Endodermal cell (in vitro differentiated cells): ENCODE measurements at regions not wholly inside any gene's neighbourhood (a gene's known extent, or its start where the extent isn't known, plus 50 kb on each side); places are given as distances from the start of the nearest gene placed in this dataset.

Experiments
- DNase-seq: peaks from one replicate; pipeline ENCODE4 v3.0.0-alpha.2; 2017
- H3K27ac ChIP-seq: 2 replicates; pipeline ENCODE4 v1.5.1; 2013; ENCODE audit warnings: mild to moderate bottlenecking, low read depth, low read length, moderate library complexity
- H3K27me3 ChIP-seq: 2 replicates; pipeline ENCODE4 v1.6.1; 2013; ENCODE audit warnings: mild to moderate bottlenecking, low read length, moderate library complexity; ENCODE audit not compliant: insufficient read depth, control insufficient read depth, poor library complexity, severe bottlenecking
- H3K36me3 ChIP-seq: 2 replicates; pipeline ENCODE4 v1.7.0; 2013; ENCODE audit warnings: mild to moderate bottlenecking, low read length, moderate library complexity; ENCODE audit not compliant: control insufficient read depth, insufficient read depth
- H3K4me1 ChIP-seq: one replicate; pipeline ENCODE4 v1.7.0; 2013; ENCODE audit warnings: low read length; ENCODE audit not compliant: control insufficient read depth, insufficient read depth
- H3K4me3 ChIP-seq: 2 replicates; pipeline ENCODE4 v1.5.1; 2013; ENCODE audit warnings: mild to moderate bottlenecking, low read length, moderate library complexity
- H3K9ac ChIP-seq: 2 replicates; pipeline ENCODE4 v1.6.1; 2013; ENCODE audit warnings: mild to moderate bottlenecking, low read length, moderate library complexity; ENCODE audit not compliant: poor library complexity, severe bottlenecking; ENCODE audit errors: extremely low read depth
- H3K9me3 ChIP-seq: 2 replicates; pipeline ENCODE4 v1.6.1; 2013; ENCODE audit warnings: mild to moderate bottlenecking, low read length, moderate library complexity; ENCODE audit not compliant: control insufficient read depth
- H3K27ac Mint-ChIP-seq: 2 replicates; pipeline ENCODE4 v1.8.0; 2020; ENCODE audit warnings: mixed read lengths
- H3K27me3 Mint-ChIP-seq: 2 replicates; pipeline ENCODE4 v1.8.0; 2021; ENCODE audit warnings: mild to moderate bottlenecking, mixed read lengths; ENCODE audit not compliant: insufficient read depth
- H3K36me3 Mint-ChIP-seq: 2 replicates; pipeline ENCODE4 v1.8.0; 2020; ENCODE audit warnings: low read depth, mixed read lengths
- H3K4me1 Mint-ChIP-seq: 2 replicates; pipeline ENCODE4 v1.8.0; 2020; ENCODE audit warnings: mixed read lengths
- H3K4me3 Mint-ChIP-seq: 2 replicates; pipeline ENCODE4 v1.8.0; 2020; ENCODE audit warnings: mild to moderate bottlenecking, moderate library complexity, mixed read lengths
- H3K9me3 Mint-ChIP-seq: 2 replicates; pipeline ENCODE4 v1.8.0; 2020; ENCODE audit warnings: mild to moderate bottlenecking, mixed read lengths
- WGBS, 2 experiments: methylation state at CpG; one replicate each; pipeline versions ENCODE4 v1.1.5 to v1.1.7; 2013; ENCODE audit warnings: missing lambda C conversion rate in 2 of 2, mixed read lengths in 1 of 2; ENCODE audit not compliant: insufficient coverage in 1 of 2, insufficient read length in 1 of 2; 5-methylcytosine and 5-hydroxymethylcytosine counted together
- TF ChIP-seq, protein P1 (sequence below): fragments of 200-600 bp; sonication (generic); conservative IDR thresholded peaks from 2 replicates; pipeline ENCODE4 v1.5.0; 2021; ENCODE audit warnings: antibody characterized with exemption, mild to moderate bottlenecking

GRCh38 chr15:72933976-72934375 is 118.3 kb upstream of the NEO1 start:
- Histone ChIP-seq H3K27ac (no peak overlapping the region), H3K27me3 (no peaks in the 10 kb centered on the region), H3K36me3 (no peaks in the 10 kb centered on the region), H3K4me3 (no peak overlapping the region), H3K4me1 (no peaks in the 10 kb centered on the region), H3K9me3 (no peaks in the 10 kb centered on the region), H3K9ac (no peak overlapping the region)
- Mint-ChIP-seq H3K4me3 (no peak overlapping the region), H3K27me3 (peaks cover 6% of the 10 kb centered on the region), H3K27ac (no peak overlapping the region), H3K9me3 (no peaks in the 10 kb centered on the region), H3K36me3 (no peaks in the 10 kb centered on the region), H3K4me1 (no peaks in the 10 kb centered on the region)
- peak; percentile 14 for DNase-seq
- TF ChIP-seq, protein P1, sequence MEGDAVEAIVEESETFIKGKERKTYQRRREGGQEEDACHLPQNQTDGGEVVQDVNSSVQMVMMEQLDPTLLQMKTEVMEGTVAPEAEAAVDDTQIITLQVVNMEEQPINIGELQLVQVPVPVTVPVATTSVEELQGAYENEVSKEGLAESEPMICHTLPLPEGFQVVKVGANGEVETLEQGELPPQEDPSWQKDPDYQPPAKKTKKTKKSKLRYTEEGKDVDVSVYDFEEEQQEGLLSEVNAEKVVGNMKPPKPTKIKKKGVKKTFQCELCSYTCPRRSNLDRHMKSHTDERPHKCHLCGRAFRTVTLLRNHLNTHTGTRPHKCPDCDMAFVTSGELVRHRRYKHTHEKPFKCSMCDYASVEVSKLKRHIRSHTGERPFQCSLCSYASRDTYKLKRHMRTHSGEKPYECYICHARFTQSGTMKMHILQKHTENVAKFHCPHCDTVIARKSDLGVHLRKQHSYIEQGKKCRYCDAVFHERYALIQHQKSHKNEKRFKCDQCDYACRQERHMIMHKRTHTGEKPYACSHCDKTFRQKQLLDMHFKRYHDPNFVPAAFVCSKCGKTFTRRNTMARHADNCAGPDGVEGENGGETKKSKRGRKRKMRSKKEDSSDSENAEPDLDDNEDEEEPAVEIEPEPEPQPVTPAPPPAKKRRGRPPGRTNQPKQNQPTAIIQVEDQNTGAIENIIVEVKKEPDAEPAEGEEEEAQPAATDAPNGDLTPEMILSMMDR, result no peak
- WGBS, 2 experiments, result 91 to 100% methylated on average over 3 of the region's 3 CpGs

DNA sequence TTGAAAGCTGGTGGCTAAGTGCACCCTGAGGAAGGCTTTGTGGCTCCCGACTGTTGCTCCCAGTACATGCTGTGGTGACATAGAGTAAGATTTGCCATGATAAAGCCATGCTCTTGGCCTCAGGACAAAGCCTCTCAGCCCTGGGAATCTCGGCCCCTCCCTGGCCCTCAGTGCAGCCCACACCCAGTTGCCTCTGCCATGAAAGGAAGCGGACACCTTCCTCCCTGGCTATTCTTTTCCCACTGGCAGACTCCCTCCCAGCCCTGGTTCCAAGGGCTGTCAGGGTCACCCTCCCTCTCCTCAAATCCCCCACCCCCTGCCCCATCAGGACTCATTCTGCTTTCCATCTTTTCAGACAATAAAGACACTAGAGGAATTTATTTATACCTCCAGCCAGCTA is 119.8 kb upstream of the NEO1 start:
- Histone ChIP-seq H3K36me3 (no peaks in the 10 kb centered on the region), H3K9me3 (no peaks in the 10 kb centered on the region), H3K27ac (no peak overlapping the region), H3K4me3 (no peak overlapping the region), H3K4me1 (no peaks in the 10 kb centered on the region), H3K27me3 (no peaks in the 10 kb centered on the region), H3K9ac (no peak overlapping the region)
- TF ChIP-seq, protein P1, result no peak
- Mint-ChIP-seq H3K36me3 (no peaks in the 10 kb centered on the region), H3K9me3 (no peaks in the 10 kb centered on the region), H3K27ac (no peak overlapping the region), H3K27me3 (peaks cover 7% of the 10 kb centered on the region), H3K4me3 (no peak overlapping the region), H3K4me1 (no peaks in the 10 kb centered on the region)
- 80 to 84% methylated on average over 1 to 3 of the region's 3 CpGs for WGBS, 2 experiments
- no peak for DNase-seq

DNA sequence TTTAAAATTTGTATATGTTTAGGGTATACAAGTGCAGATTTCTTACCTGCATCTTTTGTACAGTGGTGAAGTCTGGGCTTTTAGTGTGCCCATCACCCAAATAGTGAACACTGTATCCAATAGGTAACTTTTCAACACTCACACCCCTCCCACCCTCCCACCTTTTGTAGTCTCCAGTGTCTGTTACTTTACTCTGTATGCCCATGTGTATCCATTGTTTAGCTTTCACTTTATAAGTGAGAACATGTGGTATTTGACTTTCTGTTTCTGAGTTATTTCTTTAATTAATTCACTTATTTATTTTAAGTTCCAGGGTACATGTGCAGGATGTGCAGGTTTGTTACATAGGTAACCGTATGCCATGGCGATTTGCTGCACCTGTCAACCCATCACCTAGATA is 124.8 kb upstream of the NEO1 start:
- Mint-ChIP-seq H3K4me1 (peaks cover 4% of the 10 kb centered on the region), H3K9me3 (no peaks in the 10 kb centered on the region), H3K27me3 (peaks cover 11% of the 10 kb centered on the region), H3K27ac (no peak overlapping the region), H3K4me3 (no peak overlapping the region), H3K36me3 (no peaks in the 10 kb centered on the region)
- Histone ChIP-seq H3K9me3 (no peaks in the 10 kb centered on the region), H3K9ac (no peak overlapping the region), H3K4me1 (no peaks in the 10 kb centered on the region), H3K4me3 (no peak overlapping the region), H3K27ac (no peak overlapping the region), H3K27me3 (no peaks in the 10 kb centered on the region), H3K36me3 (no peaks in the 10 kb centered on the region)
- TF ChIP-seq, protein P1, result no peak
- 94% methylated on average over 2 of the region's 2 CpGs; no CpG with 5 or more reads in 1 of the 2 experiments for WGBS, 2 experiments
- no peak for DNase-seq
